ENCODE measurements at regions not wholly inside any gene's neighbourhood (a gene's known extent, or its start where the extent isn't known, plus 50 kb on each side); places are given as distances from the start of the nearest gene placed in this dataset.

DNA sequence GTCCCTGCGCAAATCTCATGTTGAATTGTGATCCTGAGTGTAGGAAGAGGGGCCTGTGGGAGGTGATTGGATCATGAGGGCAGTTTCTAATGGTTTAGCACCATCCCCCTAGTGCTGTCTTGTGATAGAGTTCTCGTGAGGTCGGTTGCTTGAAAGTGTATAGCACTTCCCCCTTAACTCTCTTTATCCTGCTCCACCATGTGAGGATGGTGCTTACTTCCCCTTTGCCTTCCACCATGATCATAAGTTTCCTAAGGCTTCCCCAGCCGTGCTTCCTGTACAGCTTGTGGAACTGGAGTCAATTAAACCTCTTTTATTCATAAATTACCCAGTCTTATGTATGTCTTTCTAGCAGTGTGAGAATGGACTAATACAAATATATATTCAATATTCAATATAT lies 303.7 kb upstream of the SEL1L start:
- H3K4me1 ChIP-seq, result no peaks in the 10 kb centered on the region
- 69 to 84% (median 77%) methylated on average over 4 of the region's 4 CpGs for WGBS, 4 donors

DNA sequence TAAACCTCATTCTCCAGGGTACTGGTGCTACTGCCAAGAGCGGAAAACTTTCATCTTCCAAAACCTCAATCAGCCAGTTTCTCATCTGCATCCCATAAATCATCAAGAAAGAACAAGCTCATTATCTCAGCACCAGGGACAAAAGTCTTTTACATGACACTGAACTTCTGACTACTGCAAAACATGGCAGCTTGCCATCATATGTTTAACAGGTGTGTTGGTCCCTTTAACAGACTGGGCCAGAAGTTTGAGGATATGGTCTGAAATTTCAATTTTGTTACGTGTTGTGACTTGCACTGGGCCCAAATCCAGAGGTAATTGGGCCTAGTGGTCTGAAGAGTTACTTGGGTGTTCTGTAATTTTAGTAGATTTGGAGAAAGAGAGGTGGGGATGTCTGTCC lies 305.4 kb upstream of the SEL1L start:
- intact Hi-C loops (cut with DNase I), result no loop called here
- DNase-seq, result no peak
- no peak for TF ChIP-seq POLR2A (IDR thresholded peaks at IDR 0.05)
- TF ChIP-seq, protein P1, sequence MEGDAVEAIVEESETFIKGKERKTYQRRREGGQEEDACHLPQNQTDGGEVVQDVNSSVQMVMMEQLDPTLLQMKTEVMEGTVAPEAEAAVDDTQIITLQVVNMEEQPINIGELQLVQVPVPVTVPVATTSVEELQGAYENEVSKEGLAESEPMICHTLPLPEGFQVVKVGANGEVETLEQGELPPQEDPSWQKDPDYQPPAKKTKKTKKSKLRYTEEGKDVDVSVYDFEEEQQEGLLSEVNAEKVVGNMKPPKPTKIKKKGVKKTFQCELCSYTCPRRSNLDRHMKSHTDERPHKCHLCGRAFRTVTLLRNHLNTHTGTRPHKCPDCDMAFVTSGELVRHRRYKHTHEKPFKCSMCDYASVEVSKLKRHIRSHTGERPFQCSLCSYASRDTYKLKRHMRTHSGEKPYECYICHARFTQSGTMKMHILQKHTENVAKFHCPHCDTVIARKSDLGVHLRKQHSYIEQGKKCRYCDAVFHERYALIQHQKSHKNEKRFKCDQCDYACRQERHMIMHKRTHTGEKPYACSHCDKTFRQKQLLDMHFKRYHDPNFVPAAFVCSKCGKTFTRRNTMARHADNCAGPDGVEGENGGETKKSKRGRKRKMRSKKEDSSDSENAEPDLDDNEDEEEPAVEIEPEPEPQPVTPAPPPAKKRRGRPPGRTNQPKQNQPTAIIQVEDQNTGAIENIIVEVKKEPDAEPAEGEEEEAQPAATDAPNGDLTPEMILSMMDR (IDR thresholded peaks at IDR 0.05), result no peak
- 58 to 69% (median 64%) methylated on average over 2 of the region's 2 CpGs for WGBS, 4 donors
- Histone ChIP-seq H3K9me3 (peaks cover 0 to 19% (median 6%) of the 10 kb centered on the region in 12 donors), H3K4me1 (no peaks in the 10 kb centered on the region), H3K27me3 (no peaks in the 10 kb centered on the region), H3K36me3 (no peaks in the 10 kb centered on the region), H3K4me3 (no peak overlapping the region), H3K27ac (no peak overlapping the region)
- no peak for ATAC-seq

More for the DNA sequence above, 303.7 kb upstream of the SEL1L start:
- Histone ChIP-seq H3K4me3 (no peak overlapping the region), H3K36me3 (no peaks in the 10 kb centered on the region), H3K9me3 (peaks cover 0 to 19% (median 6%) of the 10 kb centered on the region in 12 donors), H3K27ac (no peak overlapping the region), H3K27me3 (no peaks in the 10 kb centered on the region)
- intact Hi-C loops (cut with DNase I), result no loop called here
- DNase-seq, result no peak
- no peak for TF ChIP-seq POLR2A (IDR thresholded peaks at IDR 0.05)
- TF ChIP-seq, protein P1 (IDR thresholded peaks at IDR 0.05), result no peak
- ATAC-seq, result no peak

DNA sequence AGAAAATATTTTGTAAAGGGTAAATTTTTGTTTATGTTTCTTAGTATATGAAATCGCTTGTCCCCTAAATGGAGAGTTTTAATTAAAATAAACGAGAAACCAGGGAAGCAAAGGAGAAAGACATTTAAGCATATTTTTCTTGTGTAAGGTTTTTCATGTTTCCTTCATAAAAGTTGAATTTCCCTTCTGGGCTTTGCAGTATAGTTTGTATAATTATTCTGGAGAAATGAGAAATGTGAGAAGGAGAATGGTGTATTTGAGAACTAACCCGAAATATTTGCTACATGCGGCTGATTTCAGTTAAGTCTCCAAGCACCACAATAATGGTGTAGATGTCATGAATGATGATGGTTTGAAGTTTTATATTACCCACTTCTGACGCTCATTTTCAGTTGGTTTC lies 307.7 kb upstream of the SEL1L start:
- no peak overlapping the region for H3K4me3 ChIP-seq
- intact Hi-C loops (cut with DNase I), result no loop called here
- no peaks in the 10 kb centered on the region for H3K36me3 ChIP-seq
- ATAC-seq, result no peak
- H3K4me1 ChIP-seq, result no peaks in the 10 kb centered on the region
- WGBS, 4 donors, result 87 to 89% (median 89%) methylated on average over 5 of the region's 5 CpGs
- H3K9me3 ChIP-seq, result peaks cover 0 to 8% (median 1%) of the 10 kb centered on the region in 12 donors
- H3K27me3 ChIP-seq, result no peaks in the 10 kb centered on the region
- H3K27ac ChIP-seq, result no peak overlapping the region
- DNase-seq, result no peak
- TF ChIP-seq, protein P1 (IDR thresholded peaks at IDR 0.05), result no peak
- TF ChIP-seq POLR2A (IDR thresholded peaks at IDR 0.05), result no peak

DNA sequence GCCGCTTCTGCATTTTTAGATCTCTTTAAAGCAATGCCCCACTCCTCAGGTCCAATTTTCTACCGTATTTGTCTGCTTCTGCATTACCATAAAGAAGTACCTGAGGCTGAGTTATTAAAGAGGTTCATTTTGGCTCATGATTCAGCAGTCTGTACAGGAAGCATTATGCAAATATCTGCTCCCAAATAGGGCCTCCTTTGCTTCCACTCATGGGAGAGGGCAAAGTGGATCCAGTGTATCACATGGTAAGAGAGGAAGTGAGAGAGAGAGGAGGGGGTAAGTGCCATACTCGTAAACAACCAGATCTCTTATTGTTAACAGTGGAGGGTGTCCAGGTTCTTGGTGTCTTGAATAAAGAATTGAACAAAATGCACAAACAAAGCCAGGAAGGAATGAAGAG lies 316.1 kb upstream of the SEL1L start:
- Histone ChIP-seq H3K9me3 (peaks cover 0 to 34% (median 6%) of the 10 kb centered on the region in 12 donors), H3K36me3 (no peaks in the 10 kb centered on the region), H3K27me3 (no peaks in the 10 kb centered on the region), H3K4me1 (no peaks in the 10 kb centered on the region), H3K27ac (no peak overlapping the region), H3K4me3 (no peak overlapping the region)
- WGBS, 4 donors, result 67 to 74% (median 71%) methylated on average over 3 of the region's 3 CpGs
- no peak for DNase-seq
- no peak for TF ChIP-seq POLR2A (IDR thresholded peaks at IDR 0.05)
- TF ChIP-seq, protein P1 (IDR thresholded peaks at IDR 0.05), result no peak
- intact Hi-C loops (cut with DNase I), result no loop called here
- no peak for ATAC-seq
